Dedifferentiated amniotic fluid mesenchymal stem cell (primary cell): ENCODE measurements at regions not wholly inside any gene's neighbourhood (a gene's known extent, or its start where the extent isn't known, plus 50 kb on each side); places are given as distances from the start of the nearest gene placed in this dataset.

Experiments used
- DNase-seq: peaks from one replicate; pipeline ENCODE4 v3.0.0-alpha.2; 2016; ENCODE audit errors: extremely low spot score

DNA sequence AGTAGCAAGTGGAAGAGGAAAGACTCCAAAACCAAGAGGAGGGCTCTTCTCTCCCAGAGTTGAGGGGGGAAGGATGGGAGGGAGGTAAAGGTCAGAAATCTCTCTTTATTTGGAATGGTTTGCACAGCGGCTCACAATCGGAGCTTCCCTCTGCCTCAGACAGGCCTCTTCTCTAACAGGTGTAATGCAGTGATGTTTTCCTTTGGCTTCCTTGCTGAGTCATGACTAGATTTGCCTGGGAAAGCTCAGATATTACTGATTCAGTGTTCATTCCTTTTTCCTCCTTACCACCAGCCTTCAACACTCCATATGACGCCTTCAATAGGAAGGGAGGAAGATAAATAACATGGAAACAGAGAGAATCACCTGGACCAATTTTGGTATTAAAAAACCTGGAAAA is 136.6 kb downstream of the RNF152 start:
- DNase-seq: no peak

DNA sequence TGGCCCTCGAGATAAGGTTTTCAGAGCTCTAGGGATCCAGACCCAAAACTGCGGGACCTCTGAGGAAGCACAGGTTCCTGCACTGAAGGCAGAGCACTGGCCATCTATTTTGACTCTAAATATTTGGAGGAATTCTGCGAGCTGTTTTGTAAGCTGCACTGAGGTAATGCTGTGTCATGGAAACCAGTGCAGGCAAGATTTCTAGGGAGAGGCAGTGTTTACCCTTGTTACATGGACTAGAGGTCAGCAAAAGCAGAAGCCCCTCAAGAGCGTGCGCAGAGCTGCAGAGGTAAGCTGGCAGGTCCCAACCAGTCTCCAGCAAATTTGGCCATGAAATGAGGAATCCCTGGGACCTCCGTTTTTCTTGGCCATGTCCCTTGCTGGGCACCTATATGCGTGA is 137.3 kb downstream of the RNF152 start:
- no peak for DNase-seq

DNA sequence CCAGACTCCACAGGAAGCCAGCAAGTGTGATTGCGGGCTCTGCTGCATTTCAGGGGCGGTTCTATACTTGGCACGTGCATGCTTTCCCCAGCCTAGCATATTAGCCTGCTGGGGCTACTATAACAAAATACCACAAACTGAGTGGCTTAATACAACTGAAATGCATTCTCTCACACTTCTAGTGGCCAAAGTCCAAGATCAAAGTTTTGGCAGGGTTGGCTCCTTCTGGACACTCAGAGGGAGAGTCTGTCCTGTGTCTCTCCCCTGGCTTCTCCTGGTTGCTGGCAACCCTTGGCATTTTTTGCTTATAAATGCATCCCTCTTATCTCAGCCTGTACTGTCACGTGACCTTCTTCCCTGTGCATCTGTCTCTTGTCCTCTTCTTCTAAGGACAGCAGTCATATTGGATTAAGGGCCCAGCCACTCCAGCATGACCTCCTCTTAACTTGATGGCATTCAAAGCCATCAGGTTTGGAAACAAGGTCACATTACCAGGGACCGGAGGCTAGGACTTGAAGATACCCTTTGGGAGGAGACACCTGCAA is 138.7 kb downstream of the RNF152 start:
- DNase-seq: no peak

GRCh38 chr18:61753373-61753772 is 139.4 kb downstream of the RNF152 start:
- DNase-seq: no peak

GRCh38 chr18:61752973-61753372 is 139.8 kb downstream of the RNF152 start:
- no peak for DNase-seq

DNA sequence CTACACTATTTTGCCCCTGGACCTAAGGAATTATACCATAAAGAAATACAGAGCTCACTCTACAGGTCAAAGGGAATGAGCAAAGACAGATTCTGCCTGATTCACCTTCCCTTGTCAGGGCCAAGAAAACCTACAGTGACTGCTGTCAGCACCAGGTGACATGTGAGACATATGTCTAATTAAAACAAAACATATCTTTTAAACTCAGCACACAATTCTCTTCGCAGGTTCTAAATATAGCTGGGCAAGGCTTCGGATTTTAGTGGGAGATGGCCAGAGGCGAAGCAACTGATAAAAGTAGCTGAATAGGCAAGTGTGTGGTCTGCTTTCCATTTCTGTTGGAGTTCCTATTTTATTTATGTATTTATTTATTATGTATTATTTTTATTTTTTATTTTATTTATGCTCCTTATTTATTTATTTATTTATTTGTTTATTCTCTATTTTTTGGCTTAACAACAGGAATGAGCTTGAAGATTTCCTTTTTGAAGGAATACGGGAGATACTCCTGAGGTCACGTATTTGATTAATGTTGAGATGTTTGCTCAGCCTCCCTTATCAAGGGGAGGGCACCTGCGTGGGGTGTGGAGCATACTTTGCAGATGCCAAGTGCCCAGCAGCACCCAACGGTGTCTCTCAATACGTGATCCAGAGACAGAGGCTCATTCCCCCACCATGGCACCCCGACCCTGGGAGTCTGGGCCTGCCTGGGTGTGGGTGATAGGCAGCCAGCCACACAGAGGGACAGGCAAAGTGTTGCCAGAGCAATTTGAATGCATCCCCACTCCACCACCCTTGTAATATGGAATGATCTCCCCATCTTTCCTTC is 141.8 kb downstream of the RNF152 start:
- no peak for DNase-seq

DNA sequence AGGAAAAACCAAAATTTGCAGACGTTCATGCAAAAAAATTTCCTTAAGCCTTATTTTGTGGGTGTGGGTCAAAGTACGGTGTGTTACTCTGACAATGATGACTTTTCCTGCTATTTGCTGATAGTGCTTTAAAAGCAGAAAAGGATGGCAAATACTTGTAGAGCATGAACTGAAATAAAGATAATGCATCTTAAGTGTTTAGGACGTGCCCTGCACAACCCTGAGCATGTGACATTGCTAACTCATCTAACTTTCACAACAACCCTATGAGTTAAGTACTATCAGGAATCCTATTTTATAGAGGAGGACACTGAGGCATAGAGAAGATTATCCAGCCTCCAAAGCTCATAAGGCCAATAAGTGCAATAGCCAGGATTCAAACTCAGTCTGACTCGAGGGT is 143.3 kb downstream of the RNF152 start:
- no peak for DNase-seq

DNA sequence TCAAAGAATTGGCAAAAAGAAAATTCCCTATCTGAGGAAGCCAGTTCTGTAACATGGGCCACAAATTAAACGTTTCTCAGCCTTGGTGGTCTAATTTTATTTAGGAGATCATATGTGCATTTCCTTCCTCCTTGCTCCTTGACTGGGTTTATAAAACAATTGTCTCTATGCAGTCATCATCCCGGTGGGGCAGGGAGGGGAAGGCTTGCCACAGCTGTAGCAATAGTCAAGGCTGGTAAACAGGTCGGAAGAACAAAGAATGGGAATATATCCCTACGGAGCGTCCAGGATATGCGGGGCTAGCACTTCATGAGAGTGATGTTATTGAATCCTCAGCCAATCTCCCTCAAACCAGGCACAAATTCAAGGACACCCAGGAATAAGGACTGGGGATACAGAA is 143.8 kb downstream of the RNF152 start:
- DNase-seq: no peak

DNA sequence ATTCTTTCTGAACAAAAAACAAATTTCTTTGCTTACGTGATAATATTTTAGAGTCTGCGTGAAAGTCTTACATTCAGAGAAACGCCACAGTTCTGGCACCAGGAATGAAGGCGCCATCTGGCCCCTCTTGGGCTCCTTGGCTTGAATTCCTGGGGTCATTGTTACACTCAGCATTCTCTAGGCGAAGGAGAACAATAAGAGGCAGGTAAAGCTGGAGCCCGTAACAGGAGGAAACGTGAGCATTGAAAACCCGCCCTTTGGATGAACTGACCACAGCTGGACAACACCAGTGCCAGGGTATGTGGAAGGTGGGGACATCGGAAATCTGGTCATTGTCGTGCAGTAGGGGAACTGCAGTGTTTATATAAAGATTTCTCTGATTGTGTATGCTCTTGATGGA is 144.8 kb downstream of the RNF152 start:
- no peak for DNase-seq

DNA sequence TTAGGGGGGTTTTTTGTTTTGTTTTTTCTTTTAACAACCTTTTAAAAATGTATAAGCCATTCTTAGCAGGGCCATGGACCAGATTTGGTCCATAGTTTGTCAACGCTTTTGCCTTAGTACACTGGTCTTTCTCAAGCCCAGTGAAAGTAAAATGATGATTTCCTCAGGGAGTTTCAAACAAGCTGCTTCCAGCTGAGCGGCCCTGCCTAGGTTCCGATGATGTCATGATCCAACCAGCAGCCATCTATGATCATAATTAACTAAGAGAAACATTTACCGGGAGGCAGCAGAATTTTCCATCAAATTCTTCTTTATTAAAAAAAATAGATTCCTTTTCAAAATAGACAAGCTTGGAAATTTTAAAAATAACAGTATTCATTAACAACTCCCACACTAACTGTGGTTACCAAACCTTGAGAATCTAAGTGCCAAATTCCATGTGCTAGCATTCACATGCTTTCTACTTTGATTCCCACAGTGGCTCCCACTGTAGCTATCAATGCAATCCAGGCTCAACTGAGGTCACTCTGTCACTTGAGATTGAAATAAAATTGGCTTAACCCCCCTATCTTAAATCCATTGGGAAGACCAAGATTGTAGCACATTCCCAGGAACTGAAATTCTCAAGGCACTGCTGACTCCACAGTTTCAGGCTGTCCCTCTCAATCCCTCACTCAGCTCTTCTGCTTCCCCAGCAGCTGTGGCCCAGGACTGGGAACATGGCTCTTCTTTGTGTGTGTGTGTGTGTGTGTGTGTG is 148.9 kb downstream of the RNF152 start:
- DNase-seq: no peak

GRCh38 chr18:61742565-61743429 is 150.0 kb downstream of the RNF152 start:
- no peak for DNase-seq

- DNase-seq: no peak
Observed at GRCh38 chr18:61741881-61742454, 150.8 kb downstream of the RNF152 start.

DNA sequence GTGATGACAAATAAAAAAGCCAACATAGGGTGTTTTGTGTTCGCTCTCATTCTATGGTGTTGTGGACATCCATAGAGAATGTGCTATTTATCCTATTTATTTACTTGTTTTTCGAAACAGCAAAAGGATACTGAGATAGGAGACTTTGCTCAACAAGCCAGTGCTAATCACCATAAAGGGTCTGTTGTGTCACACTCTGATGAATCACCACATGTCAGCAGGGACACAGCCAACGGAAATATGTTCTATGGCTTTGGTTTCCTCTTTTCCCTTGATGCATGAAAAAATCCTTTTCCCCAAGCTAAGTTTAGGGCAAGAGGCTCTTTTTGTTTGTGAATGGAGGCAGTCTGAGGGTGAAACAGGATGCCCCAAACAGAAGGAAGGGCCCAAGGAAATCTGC is 154.3 kb downstream of the RNF152 start:
- DNase-seq: no peak

GRCh38 chr18:61738042-61738441 is 154.8 kb downstream of the RNF152 start:
- no peak for DNase-seq

- DNase-seq: no peak
Observed at GRCh38 chr18:61736133-61736532, 156.7 kb downstream of the RNF152 start.

GRCh38 chr18:61735564-61736102 is 157.2 kb downstream of the RNF152 start:
- DNase-seq: no peak

GRCh38 chr18:61734396-61734795 is 158.4 kb downstream of the RNF152 start:
- no peak for DNase-seq

- DNase-seq: no peak
Observed at GRCh38 chr18:61732854-61733253, 160.0 kb downstream of the RNF152 start.

- DNase-seq: no peak
Observed at GRCh38 chr18:61731693-61732376, 161.0 kb downstream of the RNF152 start.

DNA sequence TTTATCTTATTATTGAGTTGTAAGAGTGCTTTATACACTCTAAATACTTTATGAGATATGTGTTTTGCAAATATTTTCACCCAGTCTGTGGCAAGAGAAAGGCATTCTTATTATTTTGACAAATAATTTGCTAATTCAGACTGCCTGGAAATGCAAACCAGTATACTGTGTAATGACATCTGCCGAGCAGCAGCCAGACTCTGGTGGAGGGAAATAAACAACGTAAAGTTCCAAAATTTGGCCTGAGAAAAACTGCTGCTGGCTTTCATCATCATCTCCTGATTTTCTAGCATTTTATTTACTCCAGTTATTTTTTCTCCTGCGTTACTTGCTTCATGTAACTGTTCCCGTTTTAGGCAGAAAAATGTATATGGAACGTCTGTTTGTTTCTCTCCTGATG is 161.6 kb downstream of the RNF152 start:
- DNase-seq: no peak

GRCh38 chr18:61729322-61729721 is 163.5 kb downstream of the RNF152 start:
- no peak for DNase-seq
